B cell (primary cell): ENCODE measurements at regions not wholly inside any gene's neighbourhood (a gene's known extent, or its start where the extent isn't known, plus 50 kb on each side); places are given as distances from the start of the nearest gene placed in this dataset.

Experiments used
- ATAC-seq: fragments of 200-7000 bp; cut with Tn5 transposase; one replicate; pipeline ENCODE4 v1.10.0; 2021; ENCODE audit warnings: low read depth, mild to moderate bottlenecking, moderate number of reproducible peaks, moderate library complexity
- CTCF ChIA-PET: fragments of 350-600 bp; sonication (Branson Sonifier 250); formaldehyde crosslinking; loops from one replicate; lab custom pipeline; 2021; ENCODE audit warnings: antibody characterized with exemption, inconsistent platforms; lab: Charles Lee
- POLR2A ChIA-PET: fragments of 350-600 bp; sonication (Branson Sonifier 250); formaldehyde crosslinking; loops from one replicate; lab custom pipeline; 2021; ENCODE audit warnings: antibody characterized with exemption; lab: Charles Lee
- DNase-seq: peaks from one replicate; pipeline ENCODE4 v3.0.0; 2013
- H2AFZ ChIP-seq: 2 replicates; pipeline ENCODE4 v1.6.1; 2012; ENCODE audit warnings: mild to moderate bottlenecking, low read depth, low read length; ENCODE audit not compliant: insufficient read depth, poor library complexity, severe bottlenecking
- H3K27ac ChIP-seq, 2 donors: 1 replicate in 1 of 2; 2 replicates in 1 of 2; pipeline ENCODE4 v1.5.1; 2012 to 2013; ENCODE audit warnings: low read length in 2 of 2, mild to moderate bottlenecking in 2 of 2, moderate library complexity in 1 of 2
- H3K27me3 ChIP-seq, 4 experiments: fragments of 200-600 bp in 1 of 4; sonication (generic) in 1 of 4; replicated peaks in 1 of 4; 1 replicate in 2 of 4; 2 replicates in 2 of 4; pipeline versions ENCODE4 v1.6.1 to v1.7.0; 2013 to 2016; ENCODE audit warnings: low read length in 3 of 4, mild to moderate bottlenecking in 2 of 4, mixed read lengths in 1 of 4, moderate library complexity in 1 of 4; ENCODE audit not compliant: insufficient read depth in 4 of 4, control insufficient read depth in 3 of 4; ENCODE audit errors: control extremely low read depth in 1 of 4
- H3K36me3 ChIP-seq, 2 experiments: replicated peaks in 1 of 2; 1 replicate in 1 of 2; 2 replicates in 1 of 2; pipeline versions ENCODE4 v1.6.1 to v1.7.1; 2013; ENCODE audit warnings: low read length in 1 of 2; ENCODE audit not compliant: insufficient read depth in 2 of 2, control insufficient read depth in 1 of 2; ENCODE audit errors: control extremely low read depth in 1 of 2, extremely low read depth in 1 of 2
- H3K4me1 ChIP-seq, 2 donors: fragments of 200-600 bp in 1 of 2; sonication (generic) in 1 of 2; 1 replicate in 1 of 2; 2 replicates in 1 of 2; pipeline versions ENCODE4 v1.5.1 to v1.6.1; 2013 to 2017; ENCODE audit warnings: low read length in 2 of 2; ENCODE audit not compliant: control insufficient read depth in 2 of 2, insufficient read depth in 2 of 2
- H3K4me2 ChIP-seq: replicated peaks from 2 replicates; pipeline ENCODE3; 2012; ENCODE audit warnings: mild to moderate bottlenecking, low read depth, low read length; ENCODE audit not compliant: poor library complexity, severe bottlenecking
- H3K4me3 ChIP-seq, 5 experiments: fragments of 200-600 bp in 1 of 5; sonication (generic) in 1 of 5; 1 replicate in 3 of 5; 2 replicates in 2 of 5; pipeline versions ENCODE4 v1.5.1 to v1.7.0; 2011 to 2016; ENCODE audit warnings: low read length in 4 of 5, mild to moderate bottlenecking in 4 of 5, low read depth in 2 of 5, control low read depth in 1 of 5, moderate library complexity in 1 of 5; ENCODE audit not compliant: insufficient read depth in 1 of 5; ENCODE audit errors: control extremely low read depth in 1 of 5, extremely low read depth in 1 of 5
- H3K79me2 ChIP-seq: fragments of 200-600 bp; sonication (generic); one replicate; pipeline ENCODE4 v1.6.0; 2016; ENCODE audit warnings: low read length; ENCODE audit not compliant: control insufficient read depth, insufficient read depth
- H3K9ac ChIP-seq: fragments of 200-600 bp; sonication (generic); 2 replicates; pipeline ENCODE4 v1.6.1; 2017; ENCODE audit warnings: mild to moderate bottlenecking, low read length, moderate library complexity
- H3K9me3 ChIP-seq, 3 donors: one replicate each; pipeline versions ENCODE4 v1.6.1 to v1.7.1; 2013; ENCODE audit warnings: low read length in 2 of 3; ENCODE audit not compliant: control insufficient read depth in 2 of 3, insufficient read depth in 1 of 3; ENCODE audit errors: control extremely low read depth in 1 of 3
- H4K20me1 ChIP-seq: 2 replicates; pipeline ENCODE4 v1.6.0; 2012; ENCODE audit warnings: mild to moderate bottlenecking, low read length; ENCODE audit not compliant: insufficient read depth, control insufficient read depth, poor library complexity, severe bottlenecking
- H3K27ac Mint-ChIP-seq: one replicate; pipeline ENCODE4 v1.8.0; 2021; ENCODE audit warnings: mixed read lengths
- H3K27me3 Mint-ChIP-seq: one replicate; pipeline ENCODE4 v1.8.0; 2021; ENCODE audit warnings: mixed read lengths
- H3K4me1 Mint-ChIP-seq: one replicate; pipeline ENCODE4 v1.8.0; 2021; ENCODE audit warnings: mixed read lengths
- H3K4me3 Mint-ChIP-seq: one replicate; pipeline ENCODE4 v1.8.0; 2021; ENCODE audit warnings: mixed read lengths
- H3K9me3 Mint-ChIP-seq: one replicate; pipeline ENCODE4 v1.8.0; 2022; ENCODE audit warnings: mixed read lengths; ENCODE audit not compliant: insufficient read depth
- CTCF ChIP-seq: fragments of 200-600 bp; IDR thresholded peaks from one replicate; pipeline ENCODE4 v1.8.0; 2022; ENCODE audit warnings: antibody characterized with exemption, mild to moderate bottlenecking
- EZH2 ChIP-seq: IDR thresholded peaks from 2 replicates; pipeline ENCODE4 v1.6.1; 2012; ENCODE audit warnings: borderline replicate concordance, low read depth, mild to moderate bottlenecking, moderate library complexity, low read length; ENCODE audit not compliant: insufficient read depth, poor library complexity, severe bottlenecking
- WGBS: methylation state at CpG from one replicate; pipeline ENCODE4 v1.1.5; 2013; ENCODE audit warnings: missing lambda C conversion rate; ENCODE audit not compliant: insufficient coverage; 5-methylcytosine and 5-hydroxymethylcytosine counted together
- intact Hi-C: fragments of 100-400 bp; cut with micrococcal nuclease; formaldehyde crosslinking; loops from one replicate; pipeline ENCODE4 v1.10.0; 2022

GRCh38 chr5:135117590-135117989 lies 83.6 kb upstream of the PITX1 start:
- DNase-seq (no peak), ATAC-seq (no peak)
- Mint-ChIP-seq H3K27me3 (peaks cover 7% of the 10 kb centered on the region), H3K9me3 (no peaks in the 10 kb centered on the region), H3K4me3 (no peak overlapping the region), H3K27ac (no peak overlapping the region), H3K4me1 (no peaks in the 10 kb centered on the region)
- CTCF ChIA-PET = no interaction called here
- intact Hi-C loops = no loop called here
- Histone ChIP-seq H3K4me1 (no peaks in the 10 kb centered on the region), H3K4me3 (no peak overlapping the region), H3K27me3 (peaks cover 0 to 3% (median 0%) of the 10 kb centered on the region in 4 experiments), H3K79me2 (no peaks in the 10 kb centered on the region), H3K9ac (no peak overlapping the region), H4K20me1 (no peaks in the 10 kb centered on the region), H2AFZ (no peak overlapping the region), H3K36me3 (no peaks in the 10 kb centered on the region), H3K9me3 (no peaks in the 10 kb centered on the region), H3K27ac (no peak overlapping the region), H3K4me2 (no peak overlapping the region)
- TF ChIP-seq CTCF (no peak), EZH2 (no peak)
- POLR2A ChIA-PET = no interaction called here
- WGBS = 86% methylated on average over 3 of the region's 5 CpGs

GRCh38 chr5:135116160-135116561 lies 82.1 kb upstream of the PITX1 start:
- DNase-seq (no peak), ATAC-seq (no peak)
- WGBS = 87% methylated on average over 6 of the region's 6 CpGs
- Histone ChIP-seq H3K9ac (no peak overlapping the region), H3K4me3 (no peak overlapping the region), H3K79me2 (no peaks in the 10 kb centered on the region), H3K4me1 (no peaks in the 10 kb centered on the region), H3K27ac (no peak overlapping the region), H3K36me3 (no peaks in the 10 kb centered on the region), H2AFZ (no peak overlapping the region), H4K20me1 (no peaks in the 10 kb centered on the region), H3K4me2 (no peak overlapping the region), H3K27me3 (peaks cover 0 to 5% (median 0%) of the 10 kb centered on the region in 4 experiments), H3K9me3 (no peaks in the 10 kb centered on the region)
- Mint-ChIP-seq H3K4me3 (no peak overlapping the region), H3K27me3 (peaks cover 10% of the 10 kb centered on the region), H3K9me3 (no peaks in the 10 kb centered on the region), H3K4me1 (no peaks in the 10 kb centered on the region), H3K27ac (no peak overlapping the region)
- CTCF ChIA-PET = no interaction called here
- POLR2A ChIA-PET = no interaction called here
- intact Hi-C loops = no loop called here
- no peak for TF ChIP-seq CTCF
- TF ChIP-seq EZH2 = no peak
